KMS-11 (cell line): ENCODE measurements at regions not wholly inside any gene's neighbourhood (a gene's known extent, or its start where the extent isn't known, plus 50 kb on each side); places are given as distances from the start of the nearest gene placed in this dataset.

Experiments
- H2AFZ ChIP-seq: fragments of 200-600 bp; sonication (generic); 2 replicates; pipeline ENCODE4 v1.6.1; 2016; ENCODE audit warnings: antibody characterized with exemption, mixed run types, low read depth
- H3K27ac ChIP-seq: fragments of 200-600 bp; sonication (generic); 2 replicates; pipeline ENCODE4 v1.6.1; 2016; ENCODE audit warnings: mild to moderate bottlenecking, mixed run types
- H3K27me3 ChIP-seq: fragments of 200-600 bp; sonication (generic); 2 replicates; pipeline ENCODE4 v1.6.1; 2017; ENCODE audit warnings: mild to moderate bottlenecking, low read depth, mixed run types, moderate library complexity; ENCODE audit not compliant: insufficient read depth
- H3K36me3 ChIP-seq: fragments of 200-600 bp; sonication (generic); 2 replicates; pipeline ENCODE4 v1.6.1; 2017; ENCODE audit warnings: mild to moderate bottlenecking, mixed run types; ENCODE audit not compliant: insufficient read depth
- H3K4me1 ChIP-seq: fragments of 200-600 bp; sonication (generic); 2 replicates; pipeline ENCODE4 v1.6.1; 2016; ENCODE audit warnings: mild to moderate bottlenecking, low read depth, mixed run types; ENCODE audit not compliant: poor library complexity, severe bottlenecking
- H3K4me2 ChIP-seq: fragments of 200-600 bp; sonication (generic); 2 replicates; pipeline ENCODE4 v1.7.0; 2016; ENCODE audit warnings: mild to moderate bottlenecking, mixed run types
- H3K4me3 ChIP-seq: fragments of 200-600 bp; sonication (generic); IDR thresholded peaks from 2 replicates; pipeline ENCODE4 v1.6.1; 2017; ENCODE audit warnings: low read depth, low read length, mixed read lengths; ENCODE audit not compliant: insufficient read depth
- H3K79me2 ChIP-seq: fragments of 200-600 bp; sonication (generic); 2 replicates; pipeline ENCODE4 v1.6.1; 2016; ENCODE audit warnings: low read depth, mixed run types; ENCODE audit not compliant: insufficient read depth
- H3K9ac ChIP-seq: fragments of 200-600 bp; sonication (generic); 2 replicates; pipeline ENCODE4 v1.6.1; 2016; ENCODE audit warnings: mild to moderate bottlenecking, mixed run types
- H4K20me1 ChIP-seq: fragments of 200-600 bp; sonication (generic); 2 replicates; pipeline ENCODE4 v1.6.1; 2016; ENCODE audit warnings: mild to moderate bottlenecking, mixed run types; ENCODE audit not compliant: insufficient read depth
- TF ChIP-seq, protein P1 (sequence below): fragments of 200-600 bp; sonication (generic); conservative IDR thresholded peaks from 2 replicates; pipeline ENCODE4 v1.6.1; 2017; ENCODE audit warnings: low read depth, mild to moderate bottlenecking, antibody characterized with exemption, low read length, moderate library complexity, mixed read lengths

GRCh38 chr20:60330461-60330860 lies 372.2 kb downstream of the CDH26 start:
- H3K4me1 ChIP-seq = peaks cover 12% of the 10 kb centered on the region
- H3K9ac ChIP-seq = no peak overlapping the region
- H3K79me2 ChIP-seq = no peaks in the 10 kb centered on the region
- no peak overlapping the region for H2AFZ ChIP-seq
- no peak overlapping the region for H3K4me3 ChIP-seq
- H4K20me1 ChIP-seq = no peaks in the 10 kb centered on the region
- no peaks in the 10 kb centered on the region for H3K27me3 ChIP-seq
- H3K27ac ChIP-seq = no peak overlapping the region
- TF ChIP-seq, protein P1, sequence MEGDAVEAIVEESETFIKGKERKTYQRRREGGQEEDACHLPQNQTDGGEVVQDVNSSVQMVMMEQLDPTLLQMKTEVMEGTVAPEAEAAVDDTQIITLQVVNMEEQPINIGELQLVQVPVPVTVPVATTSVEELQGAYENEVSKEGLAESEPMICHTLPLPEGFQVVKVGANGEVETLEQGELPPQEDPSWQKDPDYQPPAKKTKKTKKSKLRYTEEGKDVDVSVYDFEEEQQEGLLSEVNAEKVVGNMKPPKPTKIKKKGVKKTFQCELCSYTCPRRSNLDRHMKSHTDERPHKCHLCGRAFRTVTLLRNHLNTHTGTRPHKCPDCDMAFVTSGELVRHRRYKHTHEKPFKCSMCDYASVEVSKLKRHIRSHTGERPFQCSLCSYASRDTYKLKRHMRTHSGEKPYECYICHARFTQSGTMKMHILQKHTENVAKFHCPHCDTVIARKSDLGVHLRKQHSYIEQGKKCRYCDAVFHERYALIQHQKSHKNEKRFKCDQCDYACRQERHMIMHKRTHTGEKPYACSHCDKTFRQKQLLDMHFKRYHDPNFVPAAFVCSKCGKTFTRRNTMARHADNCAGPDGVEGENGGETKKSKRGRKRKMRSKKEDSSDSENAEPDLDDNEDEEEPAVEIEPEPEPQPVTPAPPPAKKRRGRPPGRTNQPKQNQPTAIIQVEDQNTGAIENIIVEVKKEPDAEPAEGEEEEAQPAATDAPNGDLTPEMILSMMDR = no peak
- H3K4me2 ChIP-seq = no peak overlapping the region
- no peaks in the 10 kb centered on the region for H3K36me3 ChIP-seq

DNA sequence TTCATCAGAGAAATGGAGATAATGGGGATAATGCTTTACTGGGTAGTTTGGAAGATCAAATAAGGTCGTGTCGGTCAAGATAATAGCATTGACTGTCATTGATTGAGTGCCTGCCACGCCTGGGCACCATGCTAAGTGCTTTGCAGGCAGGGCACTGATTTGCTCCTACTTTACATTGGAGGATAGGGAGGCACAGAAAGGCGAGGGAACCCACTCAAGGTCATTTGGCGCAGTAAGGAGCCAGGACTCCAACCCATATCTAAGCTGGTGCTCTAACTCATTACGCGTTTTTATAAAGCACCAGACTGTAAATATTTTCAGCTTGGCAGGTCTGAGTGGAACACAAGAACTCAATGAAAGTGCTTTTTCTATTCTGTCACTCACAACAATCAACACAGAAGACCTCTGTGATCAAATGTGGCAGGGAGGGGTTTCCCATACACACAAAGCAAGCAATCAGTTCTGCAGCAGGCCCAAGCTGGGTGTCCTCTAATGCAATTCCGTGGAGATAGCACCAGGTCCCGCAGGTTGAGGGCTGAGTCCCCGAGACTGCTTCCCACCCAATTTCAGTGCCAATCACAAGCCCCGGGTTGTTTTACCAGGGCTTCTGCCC lies 373.6 kb downstream of the CDH26 start:
- Histone ChIP-seq H3K4me3 (no peak overlapping the region), H3K9ac (no peak overlapping the region), H2AFZ (no peak overlapping the region), H3K36me3 (no peaks in the 10 kb centered on the region), H3K4me1 (peaks cover 12% of the 10 kb centered on the region), H4K20me1 (no peaks in the 10 kb centered on the region), H3K79me2 (no peaks in the 10 kb centered on the region), H3K4me2 (no peak overlapping the region), H3K27ac (no peak overlapping the region), H3K27me3 (no peaks in the 10 kb centered on the region)
- TF ChIP-seq, protein P1 = no peak

- H3K36me3 ChIP-seq = no peaks in the 10 kb centered on the region
- H3K27me3 ChIP-seq = no peaks in the 10 kb centered on the region
- H3K4me1 ChIP-seq = peaks cover 10% of the 10 kb centered on the region
- H2AFZ ChIP-seq = no peak overlapping the region
- TF ChIP-seq, protein P1 = no peak
- no peak overlapping the region for H3K9ac ChIP-seq
- no peaks in the 10 kb centered on the region for H4K20me1 ChIP-seq
- no peaks in the 10 kb centered on the region for H3K79me2 ChIP-seq
- H3K27ac ChIP-seq = no peak overlapping the region
- H3K4me2 ChIP-seq = no peak overlapping the region
- H3K4me3 ChIP-seq = no peak overlapping the region
Measured at GRCh38 chr20:60332523-60332922, 374.3 kb downstream of the CDH26 start.

DNA sequence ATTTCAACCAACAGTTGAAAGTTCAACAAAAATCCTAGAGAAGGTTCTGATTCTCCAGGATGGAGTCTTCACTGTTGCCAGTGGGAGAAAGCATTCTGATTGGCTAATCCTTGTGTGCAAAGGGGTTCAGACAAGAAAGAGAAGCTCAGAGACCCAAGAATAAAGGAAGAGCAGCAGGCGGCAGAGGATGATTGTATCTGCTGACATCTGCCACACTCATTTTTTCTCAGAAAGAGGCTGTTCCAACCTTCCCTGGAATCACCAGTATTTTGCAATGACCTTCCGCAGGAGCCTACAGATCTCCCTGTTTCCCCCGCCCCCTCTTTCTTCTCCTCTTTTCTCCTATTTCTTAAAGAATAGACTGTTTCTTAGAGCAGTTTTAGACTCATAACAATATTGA lies 376.7 kb downstream of the CDH26 start:
- no peak overlapping the region for H3K9ac ChIP-seq
- H3K4me3 ChIP-seq = no peak overlapping the region
- no peak overlapping the region for H3K4me2 ChIP-seq
- no peak overlapping the region for H2AFZ ChIP-seq
- H3K36me3 ChIP-seq = no peaks in the 10 kb centered on the region
- no peaks in the 10 kb centered on the region for H3K27me3 ChIP-seq
- no peaks in the 10 kb centered on the region for H3K4me1 ChIP-seq
- H3K79me2 ChIP-seq = no peaks in the 10 kb centered on the region
- no peak overlapping the region for H3K27ac ChIP-seq
- TF ChIP-seq, protein P1 = no peak
- no peaks in the 10 kb centered on the region for H4K20me1 ChIP-seq
